ENCODE measurements at regions not wholly inside any gene's neighbourhood (a gene's known extent, or its start where the extent isn't known, plus 50 kb on each side); places are given as distances from the start of the nearest gene placed in this dataset.
"Not testable (repeated sequence)": the region's sequence is repeated elsewhere in the genome, so short reads cannot be mapped to it uniquely, and the experiment has no call there.

DNA sequence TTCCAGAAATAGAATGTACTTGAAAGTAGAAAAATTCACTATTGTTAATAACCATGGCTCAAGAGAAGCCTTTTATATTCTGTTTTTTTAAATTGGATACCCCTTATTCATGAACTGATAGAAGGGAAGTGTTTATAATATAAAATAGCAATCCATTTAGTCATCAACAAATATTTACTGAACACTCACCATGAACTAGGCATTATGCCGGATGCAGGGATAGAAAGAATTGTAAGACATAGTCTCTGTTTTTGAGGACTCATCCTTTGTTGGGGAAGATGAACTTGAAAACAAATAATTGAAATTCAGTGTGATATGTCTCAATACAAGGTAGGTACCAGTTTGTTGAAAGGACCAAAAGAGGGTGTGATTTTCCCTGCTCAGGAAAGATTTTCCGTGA lies 160.9 kb upstream of the SATB1 start:
- DNase-seq = no peak

DNA sequence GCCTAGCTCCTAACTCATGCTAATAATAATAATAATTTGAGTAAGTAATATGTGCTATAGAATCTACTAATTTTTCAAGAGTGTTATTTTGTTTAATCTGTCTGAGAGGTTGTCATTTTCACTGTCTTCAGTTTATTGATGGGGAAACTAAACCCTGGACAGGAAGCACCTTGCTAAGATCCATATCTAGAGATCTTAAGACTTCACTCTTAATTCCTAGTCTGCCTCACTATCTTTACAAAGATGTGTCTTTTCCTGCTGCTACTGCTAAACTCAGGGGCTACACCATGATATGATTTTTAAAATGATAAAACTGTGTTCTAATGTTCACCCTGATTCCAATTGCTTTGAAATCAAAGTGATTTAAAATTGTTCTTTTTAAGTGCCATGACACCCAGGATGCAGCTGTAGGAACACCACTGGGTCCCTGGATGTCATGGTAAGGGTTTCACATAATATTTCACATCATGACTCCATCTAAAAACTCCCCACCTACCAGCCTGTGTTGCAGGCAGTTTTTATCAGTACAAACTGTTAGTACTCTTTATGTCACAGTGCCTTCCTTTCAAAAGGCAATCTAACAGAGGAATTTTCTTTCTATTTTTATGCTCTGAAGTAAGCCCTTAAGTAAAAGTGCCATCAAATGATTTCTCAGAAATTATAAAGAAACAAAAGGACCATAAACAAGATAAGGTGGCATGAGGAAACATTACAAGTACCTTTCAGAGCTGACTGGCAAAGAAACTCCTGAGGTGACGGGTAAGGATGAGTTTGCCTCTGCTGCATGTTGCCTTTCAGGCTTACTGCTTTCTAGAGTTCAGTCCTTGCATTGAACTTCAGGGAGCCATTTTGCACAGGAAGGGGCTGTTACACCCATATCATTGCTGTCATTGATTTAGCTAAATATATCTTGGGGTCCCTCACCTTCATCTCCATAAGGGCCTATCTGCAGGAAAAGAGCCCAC lies 160.1 kb upstream of the SATB1 start:
- DNase-seq = no peak

- no peak for DNase-seq
These were observed 155.1 kb upstream of the SATB1 start for GRCh38 chr3:18580268-18580667.

DNA sequence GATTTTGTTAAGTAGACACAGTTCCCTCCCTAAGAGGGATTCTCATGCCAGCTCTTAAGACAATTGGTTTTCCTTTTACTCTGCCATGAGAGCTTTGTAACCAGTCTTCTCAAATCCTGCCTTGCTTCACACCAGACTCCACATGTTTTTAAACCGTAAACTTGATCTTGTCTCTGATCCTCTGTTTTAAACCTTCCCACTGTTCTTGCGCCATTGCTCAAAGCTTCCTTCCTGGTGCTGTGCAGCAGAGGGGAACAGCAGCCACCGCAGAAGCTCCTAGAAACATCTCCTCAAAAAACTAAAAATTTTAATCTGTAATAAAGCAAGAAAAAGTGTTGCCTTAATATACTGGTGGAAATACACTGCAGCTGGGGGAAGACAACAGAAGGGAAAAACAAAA lies 154.5 kb upstream of the SATB1 start:
- no peak for DNase-seq

- no peak for DNase-seq
These were observed 150.4 kb upstream of the SATB1 start for GRCh38 chr3:18575573-18575972.

DNA sequence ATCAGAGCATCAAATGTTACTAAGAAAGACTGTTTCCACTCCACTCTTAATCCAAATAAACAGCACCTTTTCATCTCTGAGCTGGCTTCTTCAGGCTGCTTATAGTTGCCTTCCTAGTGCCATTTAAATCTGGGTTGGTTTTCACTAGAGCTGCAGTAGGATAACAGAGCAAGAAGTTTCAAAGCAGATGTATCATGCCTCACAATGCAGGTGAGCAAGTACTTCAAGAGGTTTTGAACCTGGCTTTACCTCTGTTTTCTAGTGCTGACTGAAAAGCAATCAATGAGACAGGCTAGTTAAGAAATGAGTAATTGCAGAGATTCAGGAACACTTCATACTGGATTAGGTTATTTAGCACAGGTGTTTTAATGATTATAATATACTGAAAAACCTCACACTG lies 147.7 kb upstream of the SATB1 start:
- no peak for DNase-seq

GRCh38 chr3:18567293-18567692 lies 142.2 kb upstream of the SATB1 start:
- DNase-seq = no peak

GRCh38 chr3:18562364-18563154 lies 137.4 kb upstream of the SATB1 start:
- no peak for DNase-seq

DNA sequence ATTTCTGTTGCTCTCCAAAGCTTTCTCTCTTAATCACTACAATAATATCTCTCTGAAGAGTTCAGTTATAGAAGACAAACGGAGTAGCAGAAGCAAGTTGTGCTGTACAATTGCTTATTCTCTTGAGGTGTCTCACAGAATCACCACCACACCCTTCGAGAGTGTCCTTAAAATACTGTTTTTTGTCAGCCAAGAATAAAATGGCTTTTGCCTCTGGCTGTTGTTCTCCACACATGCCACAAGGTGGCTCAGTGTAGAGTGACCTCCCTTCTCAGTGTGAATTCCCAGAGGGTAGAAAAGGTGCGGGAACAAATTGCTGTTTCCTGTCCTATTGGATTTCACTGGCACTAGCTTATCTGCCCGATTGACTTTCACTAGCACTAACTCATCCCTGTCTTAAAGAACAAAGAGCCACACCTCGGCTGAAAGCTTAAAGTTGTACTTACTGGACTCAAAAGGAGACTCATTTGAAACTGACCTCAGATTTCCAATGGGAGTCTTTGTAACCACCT lies 134.2 kb upstream of the SATB1 start:
- peak; percentile 26 for DNase-seq

DNA sequence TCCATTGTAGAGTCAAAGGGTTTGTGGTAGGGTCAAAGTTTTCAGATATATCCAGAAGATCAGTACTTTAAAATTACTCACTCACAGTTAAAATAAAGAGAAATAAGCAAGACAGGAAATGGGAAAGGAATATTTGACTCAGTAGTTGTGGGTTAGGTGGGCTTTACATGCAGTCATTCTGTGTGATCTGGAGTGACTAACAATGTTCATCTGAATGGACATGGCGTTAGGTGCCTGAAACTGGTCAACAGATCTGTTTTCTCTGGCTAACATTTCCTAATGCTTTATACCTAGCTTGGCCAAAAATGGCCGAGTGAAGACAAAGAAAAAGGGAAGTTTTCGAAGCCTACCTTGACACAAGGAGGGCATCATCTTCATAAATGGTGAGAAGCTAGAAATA lies 133.4 kb upstream of the SATB1 start:
- DNase-seq = no peak

GRCh38 chr3:18557216-18557615 lies 132.1 kb upstream of the SATB1 start:
- no peak for DNase-seq

- no peak for DNase-seq
These were observed 131.5 kb upstream of the SATB1 start for GRCh38 chr3:18556503-18557135.

DNA sequence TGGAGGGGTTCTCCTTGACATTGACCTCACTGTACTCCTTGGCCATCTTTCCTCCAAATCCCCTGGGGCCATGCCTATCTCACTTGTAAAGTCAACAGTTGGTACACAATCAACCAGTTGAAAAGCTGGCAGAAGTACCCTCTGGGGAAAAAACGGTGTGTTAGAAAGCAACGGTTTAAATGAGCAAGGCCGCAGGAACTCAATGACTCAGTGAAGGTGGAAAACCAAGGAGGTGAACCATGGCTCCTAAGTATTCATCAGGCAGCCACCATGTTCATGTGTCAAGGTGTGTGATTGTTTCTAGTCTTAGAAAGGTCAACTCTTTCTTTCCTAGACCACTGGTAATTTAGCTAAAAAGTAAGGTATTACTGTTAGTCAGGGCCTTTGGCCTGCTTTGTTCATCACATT lies 130.9 kb upstream of the SATB1 start:
- no peak for DNase-seq

DNA sequence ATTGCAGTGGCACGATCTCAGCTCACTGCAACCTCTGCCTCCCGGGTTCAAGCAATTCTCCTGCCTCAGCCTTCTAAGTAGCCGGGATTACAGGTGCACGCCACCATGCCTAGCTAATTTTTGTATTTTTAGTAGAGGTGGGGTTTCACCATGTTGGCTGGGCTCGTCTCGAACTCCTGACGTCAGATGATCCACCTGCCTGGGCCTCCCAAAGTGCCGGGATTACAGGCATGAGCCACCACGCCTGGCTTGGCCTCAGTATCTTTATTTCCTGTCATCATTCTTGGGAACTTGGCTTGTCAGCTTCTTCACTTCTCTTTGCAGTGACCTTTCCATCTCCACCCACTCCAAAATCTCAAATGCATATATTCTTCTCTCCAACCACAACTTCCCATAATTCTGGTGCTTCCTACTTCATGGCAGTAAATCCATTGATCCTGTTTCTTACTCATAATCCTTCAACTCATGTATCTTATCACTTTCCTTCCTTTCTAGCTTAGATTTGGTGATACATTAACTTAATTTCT lies 127.5 kb upstream of the SATB1 start:
- not testable (repeated sequence) for DNase-seq

- DNase-seq = no peak
These were observed 121.5 kb upstream of the SATB1 start for GRCh38 chr3:18546632-18547031.

GRCh38 chr3:18544146-18544545 lies 119.0 kb upstream of the SATB1 start:
- no peak for DNase-seq

DNA sequence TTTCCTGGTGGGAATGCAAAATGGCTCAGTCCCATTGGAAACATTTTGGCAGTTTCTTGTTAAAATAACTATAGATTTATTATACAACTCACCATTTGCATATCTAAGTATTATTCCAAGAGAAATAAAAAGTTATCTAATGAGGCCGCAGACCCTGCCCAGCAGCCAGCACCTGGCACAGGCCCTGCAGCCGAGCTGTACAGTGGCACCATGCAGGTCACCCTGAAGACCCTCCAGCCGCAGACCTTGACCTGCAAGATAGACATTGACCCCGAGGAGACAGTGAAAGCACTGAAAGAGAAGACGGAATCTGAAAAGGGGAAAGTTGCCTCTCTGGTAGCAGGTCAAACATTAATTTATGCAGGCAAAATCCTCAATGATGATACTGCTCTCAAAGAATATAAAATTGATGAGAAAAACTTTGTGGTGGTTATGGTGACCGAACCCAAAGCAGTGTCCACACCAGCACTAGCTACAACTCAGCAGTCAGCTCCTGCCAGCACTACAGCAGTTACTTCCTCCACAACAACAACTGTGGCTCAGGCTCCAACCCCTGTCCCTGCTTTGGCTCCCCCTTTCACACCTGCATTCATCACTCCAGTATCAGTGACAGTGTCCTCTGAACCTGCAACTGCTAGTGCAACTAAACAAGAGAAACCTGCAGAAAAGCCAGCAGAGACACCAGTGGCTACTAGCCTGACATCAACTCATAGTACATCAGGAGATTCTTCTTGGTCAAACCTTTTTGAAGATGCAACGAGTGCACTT lies 113.5 kb upstream of the SATB1 start:
- DNase-seq = no peak

DNA sequence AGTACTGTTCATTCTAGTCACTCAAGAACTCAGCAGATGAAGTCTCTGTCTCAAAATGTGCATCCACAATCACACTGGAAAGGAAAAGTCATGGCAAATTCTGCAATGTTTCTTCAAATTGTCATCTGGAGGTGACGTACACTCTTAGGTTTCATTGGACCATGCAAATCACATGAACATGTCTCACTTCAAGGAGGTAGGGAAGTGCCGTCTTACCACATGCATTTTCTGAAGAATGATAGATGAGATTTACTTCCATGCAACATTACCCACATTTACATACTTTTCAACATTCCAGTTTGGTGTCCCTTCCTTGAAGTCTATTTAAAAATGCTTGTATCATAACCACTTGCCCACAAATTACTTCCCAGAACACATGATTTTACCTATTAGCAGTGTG lies 107.9 kb upstream of the SATB1 start:
- DNase-seq = no peak

GRCh38 chr3:18531662-18532061 lies 106.5 kb upstream of the SATB1 start:
- no peak for DNase-seq

DNA sequence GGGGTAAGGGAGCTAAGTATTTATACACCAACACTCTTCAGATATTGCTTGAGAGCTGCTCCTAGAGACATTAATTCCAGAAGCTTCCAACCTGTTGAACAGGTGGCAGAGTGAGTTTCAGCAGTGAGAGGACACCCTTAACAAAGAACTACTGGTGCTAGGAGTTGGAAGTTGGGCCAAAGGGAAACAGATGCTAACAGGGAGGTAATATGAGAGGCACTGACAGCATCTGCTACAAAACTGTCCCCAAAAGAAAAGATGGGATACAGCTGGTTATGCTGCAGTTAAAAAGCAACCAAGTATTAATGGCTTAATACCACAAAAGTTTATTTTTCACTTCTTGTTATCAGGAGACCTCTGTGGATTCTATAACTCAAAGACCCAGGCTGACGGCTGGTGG lies 104.5 kb upstream of the SATB1 start:
- no peak for DNase-seq

DNA sequence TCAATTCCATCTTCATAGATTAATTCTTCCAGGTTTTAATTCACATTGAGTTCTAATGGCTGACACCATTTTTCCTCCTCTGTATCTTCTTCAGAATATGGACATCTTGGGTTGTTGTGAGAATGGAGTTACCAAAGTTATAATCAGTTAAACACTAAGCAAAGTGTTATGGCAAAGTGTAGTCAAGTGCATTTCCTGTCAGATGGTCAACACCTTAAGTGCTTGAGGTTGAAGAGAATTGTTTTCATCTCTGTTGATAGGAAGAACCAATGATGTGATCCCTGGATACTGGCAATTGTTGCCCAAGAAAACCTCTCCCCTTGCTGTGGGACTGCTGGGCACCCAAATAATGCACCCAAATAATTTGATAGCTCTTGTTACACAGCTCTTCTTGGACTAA lies 102.6 kb upstream of the SATB1 start:
- DNase-seq = no peak

GRCh38 chr3:18526667-18527066 lies 101.5 kb upstream of the SATB1 start:
- DNase-seq = no peak
